OCI-LY1 (cell line): ENCODE measurements at regions not wholly inside any gene's neighbourhood (a gene's known extent, or its start where the extent isn't known, plus 50 kb on each side); places are given as distances from the start of the nearest gene placed in this dataset.

Experiments
- EZH2 ChIP-seq: fragments of 200-600 bp; sonication (generic), shearing (Covaris generic); IDR thresholded peaks from 2 replicates; pipeline ENCODE4 v1.8.0; 2017; ENCODE audit warnings: borderline replicate concordance, mixed run types, mild to moderate bottlenecking, antibody characterized with exemption, low read length, moderate library complexity, mixed read lengths
- TF ChIP-seq, protein P1 (sequence below): fragments of 200-600 bp; sonication (generic), shearing (Covaris generic); IDR thresholded peaks from 2 replicates; pipeline ENCODE4 v1.5.1; 2017; ENCODE audit warnings: mild to moderate bottlenecking, antibody characterized with exemption, low read length, moderate library complexity, mixed read lengths

DNA sequence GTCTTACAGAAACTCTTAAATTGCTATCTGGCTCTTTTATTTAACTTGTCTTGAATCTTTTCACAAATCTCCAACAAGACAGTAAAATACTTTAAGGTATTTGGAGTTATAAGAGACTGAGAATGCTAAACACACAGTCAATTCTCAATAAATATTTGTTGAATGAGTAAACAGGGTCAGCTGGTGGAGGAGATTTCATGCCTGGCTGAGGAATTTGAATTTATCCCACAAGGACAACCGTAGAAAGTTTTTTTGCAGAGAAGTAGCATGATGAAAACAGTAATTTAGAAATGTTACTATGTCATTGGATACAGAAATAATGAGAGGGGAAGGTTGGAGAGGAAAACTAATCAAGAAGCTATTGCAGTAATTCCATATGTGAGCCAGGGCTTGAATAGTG is 1223.7 kb downstream of the PCDH17 start:
- TF ChIP-seq, protein P1, sequence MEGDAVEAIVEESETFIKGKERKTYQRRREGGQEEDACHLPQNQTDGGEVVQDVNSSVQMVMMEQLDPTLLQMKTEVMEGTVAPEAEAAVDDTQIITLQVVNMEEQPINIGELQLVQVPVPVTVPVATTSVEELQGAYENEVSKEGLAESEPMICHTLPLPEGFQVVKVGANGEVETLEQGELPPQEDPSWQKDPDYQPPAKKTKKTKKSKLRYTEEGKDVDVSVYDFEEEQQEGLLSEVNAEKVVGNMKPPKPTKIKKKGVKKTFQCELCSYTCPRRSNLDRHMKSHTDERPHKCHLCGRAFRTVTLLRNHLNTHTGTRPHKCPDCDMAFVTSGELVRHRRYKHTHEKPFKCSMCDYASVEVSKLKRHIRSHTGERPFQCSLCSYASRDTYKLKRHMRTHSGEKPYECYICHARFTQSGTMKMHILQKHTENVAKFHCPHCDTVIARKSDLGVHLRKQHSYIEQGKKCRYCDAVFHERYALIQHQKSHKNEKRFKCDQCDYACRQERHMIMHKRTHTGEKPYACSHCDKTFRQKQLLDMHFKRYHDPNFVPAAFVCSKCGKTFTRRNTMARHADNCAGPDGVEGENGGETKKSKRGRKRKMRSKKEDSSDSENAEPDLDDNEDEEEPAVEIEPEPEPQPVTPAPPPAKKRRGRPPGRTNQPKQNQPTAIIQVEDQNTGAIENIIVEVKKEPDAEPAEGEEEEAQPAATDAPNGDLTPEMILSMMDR = no peak
- TF ChIP-seq EZH2 = no peak
